ENCODE measurements at regions not wholly inside any gene's neighbourhood (a gene's known extent, or its start where the extent isn't known, plus 50 kb on each side); places are given as distances from the start of the nearest gene placed in this dataset.

- Histone ChIP-seq H3K9me3 (peaks cover 36% of the 10 kb centered on the region), H3K4me3 (no peak overlapping the region), H3K4me1 (ENCODE audit: low read depth) (no peaks in the 10 kb centered on the region), H3K36me3 (ENCODE audit: low read depth) (no peaks in the 10 kb centered on the region)
- DNase-seq (no peak), ATAC-seq (no peak)
- intact Hi-C loops (cut with DNase I, micrococcal nuclease): no loop called here
- no peak for TF ChIP-seq CTCF (IDR thresholded peaks at IDR 0.05)
Observed at GRCh38 chr2:4909346-4910009, 782.7 kb upstream of the SOX11 start.

- Histone ChIP-seq H3K9me3 (peaks cover 31% of the 10 kb centered on the region), H3K36me3 (ENCODE audit: low read depth) (no peaks in the 10 kb centered on the region), H3K4me3 (no peak overlapping the region), H3K4me1 (ENCODE audit: low read depth) (no peaks in the 10 kb centered on the region)
- no peak for ATAC-seq
- TF ChIP-seq CTCF (IDR thresholded peaks at IDR 0.05): no peak
- intact Hi-C loops (cut with DNase I, micrococcal nuclease): no loop called here
- no peak for DNase-seq
Observed at GRCh38 chr2:4914036-4914435, 778.1 kb upstream of the SOX11 start.

- no peak for ATAC-seq
- Histone ChIP-seq H3K4me1 (ENCODE audit: low read depth) (no peaks in the 10 kb centered on the region), H3K9me3 (peaks cover 32% of the 10 kb centered on the region), H3K36me3 (ENCODE audit: low read depth) (no peaks in the 10 kb centered on the region), H3K4me3 (no peak overlapping the region)
- DNase-seq: no peak
- intact Hi-C loops (cut with DNase I, micrococcal nuclease): no loop called here
- no peak for TF ChIP-seq CTCF (IDR thresholded peaks at IDR 0.05)
Observed at GRCh38 chr2:4914551-4914950, 777.6 kb upstream of the SOX11 start.

DNA sequence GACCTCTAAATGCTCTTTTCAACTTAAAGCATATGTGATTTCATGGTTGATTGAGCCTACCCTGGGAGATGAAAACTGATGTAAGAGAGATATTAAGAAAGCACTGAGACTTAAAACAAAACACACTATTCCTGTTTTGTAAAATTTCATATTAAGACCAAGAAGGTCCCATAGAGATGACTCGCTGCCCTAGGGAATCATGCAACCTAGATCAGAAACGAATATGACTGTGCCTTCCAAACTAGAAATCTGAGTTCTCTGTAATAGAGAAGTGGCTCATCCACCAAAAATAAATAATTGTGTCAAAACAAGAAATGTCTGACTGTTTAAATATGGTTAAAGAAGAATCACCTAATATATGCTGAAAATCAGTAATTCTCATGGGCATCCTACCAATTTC, 776.8 kb upstream of the SOX11 start:
- Histone ChIP-seq H3K4me1 (ENCODE audit: low read depth) (no peaks in the 10 kb centered on the region), H3K36me3 (ENCODE audit: low read depth) (no peaks in the 10 kb centered on the region), H3K4me3 (no peak overlapping the region), H3K9me3 (peaks cover 34% of the 10 kb centered on the region)
- DNase-seq (no peak), ATAC-seq (no peak)
- intact Hi-C loops (cut with DNase I, micrococcal nuclease): no loop called here
- no peak for TF ChIP-seq CTCF (IDR thresholded peaks at IDR 0.05)

GRCh38 chr2:4916094-4916493, 776.1 kb upstream of the SOX11 start:
- DNase-seq: no peak
- peaks cover 37% of the 10 kb centered on the region for H3K9me3 ChIP-seq
- H3K4me1 ChIP-seq (ENCODE audit: low read depth): no peaks in the 10 kb centered on the region
- TF ChIP-seq CTCF (IDR thresholded peaks at IDR 0.05): no peak
- intact Hi-C loops (cut with DNase I, micrococcal nuclease): no loop called here
- no peak overlapping the region for H3K4me3 ChIP-seq
- H3K36me3 ChIP-seq (ENCODE audit: low read depth): no peaks in the 10 kb centered on the region
- ATAC-seq: no peak

- DNase-seq: no peak
- Histone ChIP-seq H3K4me1 (ENCODE audit: low read depth) (no peaks in the 10 kb centered on the region), H3K4me3 (no peak overlapping the region), H3K9me3 (peaks cover 43% of the 10 kb centered on the region), H3K36me3 (ENCODE audit: low read depth) (no peaks in the 10 kb centered on the region)
- ATAC-seq: no peak
- intact Hi-C loops (cut with DNase I, micrococcal nuclease): no loop called here
- TF ChIP-seq CTCF (IDR thresholded peaks at IDR 0.05): no peak
Observed at GRCh38 chr2:4930704-4931103, 761.5 kb upstream of the SOX11 start.
